HUES6 (cell line): ENCODE measurements at regions not wholly inside any gene's neighbourhood (a gene's known extent, or its start where the extent isn't known, plus 50 kb on each side); places are given as distances from the start of the nearest gene placed in this dataset.

Experiments
- H3K27ac ChIP-seq: 2 replicates; pipeline ENCODE4 v1.7.0; 2013; ENCODE audit warnings: low read depth, mild to moderate bottlenecking, low read length, inconsistent platforms
- H3K27me3 ChIP-seq: 2 replicates; pipeline ENCODE4 v1.6.1; 2013; ENCODE audit warnings: low read length; ENCODE audit not compliant: control insufficient read depth, insufficient read depth
- H3K36me3 ChIP-seq: 2 replicates; pipeline ENCODE4 v1.6.1; 2013; ENCODE audit warnings: low read length; ENCODE audit not compliant: control insufficient read depth, insufficient read depth
- H3K4me1 ChIP-seq: 2 replicates; pipeline ENCODE4 v1.6.1; 2013; ENCODE audit warnings: low read length; ENCODE audit not compliant: control insufficient read depth, insufficient read depth
- H3K4me3 ChIP-seq: 2 replicates; pipeline ENCODE4 v1.5.1; 2013; ENCODE audit warnings: low read depth, low read length
- H3K9ac ChIP-seq: one replicate; pipeline ENCODE4 v1.6.1; 2013; ENCODE audit warnings: mild to moderate bottlenecking, low read length
- H3K9me3 ChIP-seq: 2 replicates; pipeline ENCODE4 v1.6.1; 2013; ENCODE audit warnings: low read depth, low read length; ENCODE audit not compliant: control insufficient read depth, insufficient read depth

DNA sequence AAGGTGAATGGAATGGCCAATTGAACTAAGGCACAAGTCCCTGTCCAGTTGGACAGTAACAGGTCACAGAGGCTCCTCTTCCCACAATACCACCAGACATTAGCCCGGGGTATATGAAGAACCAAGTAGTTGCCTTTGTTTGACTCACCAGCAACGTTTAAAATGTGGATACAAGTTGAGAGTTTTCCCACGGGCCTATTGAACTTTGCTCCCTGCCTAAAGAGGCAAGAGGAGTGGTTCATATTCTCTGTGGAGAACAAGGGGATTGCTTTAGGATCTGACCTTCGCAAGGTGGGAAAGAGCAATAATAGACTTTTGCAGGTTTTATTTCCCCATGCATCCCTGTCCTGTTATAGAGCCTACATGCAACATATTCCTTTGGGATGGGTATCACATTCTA is 177.2 kb downstream of the POU4F1 start:
- Histone ChIP-seq H3K9ac (no peak overlapping the region), H3K9me3 (no peaks in the 10 kb centered on the region), H3K4me1 (peaks cover 13% of the 10 kb centered on the region), H3K27ac (no peak overlapping the region), H3K27me3 (no peaks in the 10 kb centered on the region), H3K36me3 (no peaks in the 10 kb centered on the region), H3K4me3 (no peak overlapping the region)

DNA sequence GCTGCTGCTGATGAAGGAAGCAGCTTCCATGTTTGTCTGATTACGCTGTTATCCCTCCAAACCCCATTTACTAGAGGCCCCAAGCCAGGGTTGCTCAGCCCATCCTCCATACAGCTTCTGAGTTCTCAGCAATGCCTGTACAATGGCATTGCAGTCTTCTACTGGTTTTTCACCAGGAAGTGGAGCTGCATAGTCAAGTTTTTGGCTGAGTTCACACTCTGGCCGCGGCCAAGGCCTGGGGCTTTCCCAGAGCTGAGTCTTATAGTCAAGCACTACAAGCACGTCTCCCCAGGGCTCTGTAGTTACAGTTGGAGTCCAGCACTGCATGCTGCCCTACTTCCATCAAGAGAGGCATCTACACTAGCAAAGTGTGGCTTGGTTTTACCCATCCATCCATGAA is 182.5 kb downstream of the POU4F1 start:
- no peak overlapping the region for H3K4me3 ChIP-seq
- H3K36me3 ChIP-seq = no peaks in the 10 kb centered on the region
- no peaks in the 10 kb centered on the region for H3K4me1 ChIP-seq
- no peak overlapping the region for H3K9ac ChIP-seq
- no peaks in the 10 kb centered on the region for H3K9me3 ChIP-seq
- no peaks in the 10 kb centered on the region for H3K27me3 ChIP-seq
- H3K27ac ChIP-seq = no peak overlapping the region

DNA sequence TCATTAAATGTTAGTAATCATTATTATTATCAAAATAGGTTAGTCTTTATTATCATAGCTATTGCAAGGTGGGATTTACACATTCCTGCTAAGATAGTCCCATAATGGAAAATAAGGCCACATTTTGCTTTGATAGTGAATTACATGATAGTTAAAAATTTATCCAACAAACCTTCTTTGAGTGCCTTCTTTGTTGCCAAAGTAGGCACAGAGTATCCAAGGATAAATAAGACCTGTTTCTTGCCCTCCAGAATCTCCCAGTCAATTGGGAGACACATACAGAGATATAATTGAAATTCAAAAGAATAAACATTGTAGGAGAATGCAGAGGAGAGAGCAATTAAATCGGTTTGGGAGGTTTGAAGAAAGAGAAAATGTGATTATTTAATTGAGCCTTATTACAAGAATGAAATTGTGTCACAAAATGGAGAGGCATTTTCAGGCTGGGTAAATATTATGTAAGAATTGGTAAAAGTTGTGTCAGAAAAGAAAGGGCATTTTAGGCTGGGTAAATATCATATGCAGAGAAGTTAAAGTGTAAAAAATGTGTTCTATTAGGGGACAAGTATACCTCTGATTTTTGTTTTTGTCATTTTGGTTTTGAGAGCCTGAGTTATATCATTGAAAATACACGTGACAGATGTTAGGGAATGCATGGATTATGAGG is 189.3 kb downstream of the POU4F1 start:
- Histone ChIP-seq H3K4me3 (no peak overlapping the region), H3K27ac (no peak overlapping the region), H3K36me3 (no peaks in the 10 kb centered on the region), H3K27me3 (no peaks in the 10 kb centered on the region), H3K9me3 (no peaks in the 10 kb centered on the region), H3K4me1 (peaks cover 6% of the 10 kb centered on the region; the same call in 1 of the 2 replicates), H3K9ac (no peak overlapping the region)

DNA sequence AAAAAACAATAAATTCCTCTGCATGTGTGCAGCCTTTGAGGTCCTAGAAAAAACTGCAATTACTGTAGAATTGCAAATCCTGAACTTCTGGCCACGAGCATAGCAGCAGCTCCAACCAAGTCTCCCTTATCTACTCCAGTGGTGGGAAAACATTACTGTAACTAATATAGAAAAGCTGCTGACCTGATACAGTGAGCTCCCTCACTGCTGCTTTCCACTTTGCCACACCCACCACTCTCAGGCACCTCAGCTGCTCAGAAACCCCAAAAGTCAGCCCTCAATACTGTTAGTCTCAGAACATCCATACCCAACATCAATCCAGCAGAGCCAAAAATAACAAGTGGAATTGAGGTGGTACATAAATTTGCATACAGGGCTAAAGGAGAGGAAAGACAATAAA is 192.5 kb downstream of the POU4F1 start:
- Histone ChIP-seq H3K9me3 (no peaks in the 10 kb centered on the region), H3K36me3 (no peaks in the 10 kb centered on the region), H3K27me3 (no peaks in the 10 kb centered on the region), H3K4me3 (no peak overlapping the region), H3K4me1 (peaks cover 6% of the 10 kb centered on the region; the same call in 1 of the 2 replicates), H3K27ac (no peak overlapping the region), H3K9ac (no peak overlapping the region)

DNA sequence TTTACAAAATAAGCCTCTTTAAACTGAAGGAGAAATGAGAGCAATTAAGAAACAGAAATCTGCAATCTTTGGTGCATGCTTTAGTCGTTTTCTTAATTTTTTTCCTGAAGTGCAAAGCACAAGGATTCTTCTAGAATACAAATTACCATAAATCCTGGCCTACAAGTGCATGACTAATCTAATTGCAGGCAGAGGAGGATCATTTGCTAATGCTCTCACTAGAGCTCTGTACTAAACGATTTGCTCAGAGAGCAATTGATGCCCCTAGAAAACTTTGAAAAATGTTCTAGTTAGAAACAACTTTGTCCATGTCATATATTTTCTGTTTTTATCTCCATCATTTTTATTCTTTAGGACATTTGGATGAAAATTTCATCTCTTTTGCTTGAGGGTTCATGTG is 193.2 kb downstream of the POU4F1 start:
- Histone ChIP-seq H3K9ac (no peak overlapping the region), H3K4me1 (peaks cover 6% of the 10 kb centered on the region; the same call in 1 of the 2 replicates), H3K27me3 (no peaks in the 10 kb centered on the region), H3K4me3 (no peak overlapping the region), H3K9me3 (no peaks in the 10 kb centered on the region), H3K27ac (no peak overlapping the region), H3K36me3 (no peaks in the 10 kb centered on the region)

DNA sequence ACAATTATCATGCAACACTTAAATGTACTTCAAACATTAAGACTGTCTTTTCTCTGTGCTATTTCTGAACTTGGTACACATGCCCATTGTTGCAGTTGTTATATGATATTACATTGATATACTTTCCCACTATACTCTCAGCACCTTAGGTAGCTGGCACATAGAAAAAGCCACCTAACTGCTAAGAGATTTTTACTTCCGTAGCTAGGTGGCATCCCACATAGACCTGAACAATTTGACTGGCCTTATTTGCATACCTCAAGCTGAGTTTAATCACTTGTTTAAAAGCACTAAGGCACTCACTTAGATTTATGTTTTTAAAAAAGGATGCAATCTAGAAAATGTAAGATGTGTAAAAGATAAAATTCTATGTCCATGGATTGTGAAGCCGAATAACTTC is 194.2 kb downstream of the POU4F1 start:
- Histone ChIP-seq H3K27ac (no peak overlapping the region), H3K4me3 (no peak overlapping the region), H3K36me3 (no peaks in the 10 kb centered on the region), H3K9ac (no peak overlapping the region), H3K4me1 (peaks cover 6% of the 10 kb centered on the region; the same call in 1 of the 2 replicates), H3K9me3 (no peaks in the 10 kb centered on the region), H3K27me3 (no peaks in the 10 kb centered on the region)

DNA sequence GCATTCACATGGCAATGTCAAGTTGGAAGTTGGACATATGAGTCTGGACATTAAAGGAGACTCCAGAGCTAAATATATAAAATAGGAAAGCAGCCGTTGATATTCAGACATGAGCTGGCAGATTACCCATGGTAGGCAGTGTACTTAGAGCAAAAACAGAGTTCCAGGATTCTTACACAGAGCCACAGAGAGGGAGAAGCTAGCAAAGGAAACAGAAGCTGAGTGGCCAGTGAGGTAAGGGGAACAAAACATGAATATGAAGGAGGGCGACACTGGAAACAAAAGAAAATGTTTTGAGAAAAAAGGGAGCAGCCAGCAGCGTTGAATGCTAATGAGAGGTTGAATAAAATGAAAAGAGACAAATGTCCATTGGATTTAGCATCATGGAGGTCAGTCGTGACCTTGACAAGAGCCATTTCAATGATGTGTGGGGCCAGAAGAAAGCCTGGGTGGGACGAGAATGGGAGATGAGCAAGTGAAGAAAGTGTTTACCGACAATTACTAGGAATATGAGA is 198.4 kb downstream of the POU4F1 start:
- Histone ChIP-seq H3K9me3 (no peaks in the 10 kb centered on the region), H3K4me3 (no peak overlapping the region), H3K36me3 (no peaks in the 10 kb centered on the region), H3K9ac (no peak overlapping the region), H3K4me1 (peaks cover 6% of the 10 kb centered on the region; the same call in 1 of the 2 replicates), H3K27ac (no peak overlapping the region), H3K27me3 (no peaks in the 10 kb centered on the region)

DNA sequence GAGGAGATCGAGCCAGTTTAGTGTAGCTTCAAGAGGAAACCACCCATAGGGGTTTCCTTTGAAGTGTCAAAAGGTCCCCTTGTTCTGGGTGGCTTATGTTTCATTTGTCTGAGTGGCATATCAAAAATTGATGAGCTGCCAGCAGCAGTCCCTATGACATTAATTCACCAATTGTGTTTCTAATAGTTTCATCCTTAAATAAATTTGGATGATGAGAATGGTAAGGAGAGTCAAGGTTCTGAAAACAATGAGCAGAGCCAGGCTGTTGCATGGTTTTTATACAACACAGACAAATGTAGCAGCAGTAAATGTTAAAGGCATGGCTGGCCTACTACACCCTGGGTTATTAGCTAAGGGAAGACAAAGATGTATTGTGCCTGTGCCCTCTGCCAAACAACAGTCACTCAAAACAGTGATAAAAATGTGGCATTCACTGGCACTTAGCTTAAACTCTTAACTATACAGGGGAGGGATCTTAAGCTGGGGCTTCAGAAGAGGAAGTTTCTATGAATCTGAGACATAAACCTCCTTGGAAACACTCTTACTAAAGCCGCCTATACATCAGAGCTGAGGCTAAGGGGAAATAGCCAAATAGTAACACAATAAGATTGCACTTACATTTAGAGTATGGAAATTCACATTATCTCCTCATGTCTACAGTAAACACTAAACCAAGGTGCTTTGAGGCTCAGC is 200.5 kb downstream of the POU4F1 start:
- H3K4me3 ChIP-seq = no peak overlapping the region
- H3K27me3 ChIP-seq = no peaks in the 10 kb centered on the region
- H3K9ac ChIP-seq = no peak overlapping the region
- no peaks in the 10 kb centered on the region for H3K4me1 ChIP-seq
- no peaks in the 10 kb centered on the region for H3K36me3 ChIP-seq
- H3K9me3 ChIP-seq = no peaks in the 10 kb centered on the region
- no peak overlapping the region for H3K27ac ChIP-seq

DNA sequence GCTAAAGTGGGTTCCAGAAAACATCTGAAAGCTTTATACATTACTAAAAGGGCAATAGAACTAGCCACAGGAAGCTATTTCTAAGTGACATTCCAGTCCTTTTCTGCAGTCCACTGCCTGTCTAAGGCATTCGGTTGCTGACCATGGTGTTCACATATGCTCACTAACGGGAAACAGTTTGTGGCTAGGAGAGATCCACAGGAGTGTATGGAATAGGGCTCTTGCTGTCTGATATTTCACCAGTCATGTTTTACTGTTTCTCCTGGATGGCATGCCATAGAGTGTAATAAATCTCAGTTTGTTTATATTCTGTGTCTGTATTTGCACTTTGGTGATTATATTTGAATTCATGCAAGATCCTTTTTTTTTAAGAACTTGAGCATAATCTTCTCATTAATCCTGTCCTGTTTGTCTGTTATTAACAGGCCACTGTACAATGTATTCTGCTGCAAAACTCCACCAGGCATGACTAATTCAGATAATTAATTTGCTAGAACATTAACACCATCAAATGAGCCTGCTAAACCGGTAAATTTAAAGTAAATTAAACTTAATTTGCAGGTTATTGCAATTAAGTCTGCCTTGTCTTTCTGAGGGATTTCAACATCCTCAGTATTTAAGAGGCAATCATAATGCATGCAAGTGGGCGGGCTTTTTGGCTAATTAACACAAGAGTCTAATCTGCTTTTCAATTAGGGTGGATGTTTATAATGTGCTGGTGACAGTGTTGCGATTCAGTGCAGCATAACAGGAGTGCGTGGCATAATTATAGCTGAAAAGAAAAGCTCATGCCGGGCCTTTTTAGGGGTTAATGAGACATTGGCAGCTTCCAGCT is 201.3 kb downstream of the POU4F1 start:
- no peak overlapping the region for H3K4me3 ChIP-seq
- no peak overlapping the region for H3K27ac ChIP-seq
- H3K9me3 ChIP-seq = no peaks in the 10 kb centered on the region
- H3K4me1 ChIP-seq = no peaks in the 10 kb centered on the region
- H3K36me3 ChIP-seq = no peaks in the 10 kb centered on the region
- H3K9ac ChIP-seq = no peak overlapping the region
- H3K27me3 ChIP-seq = no peaks in the 10 kb centered on the region

DNA sequence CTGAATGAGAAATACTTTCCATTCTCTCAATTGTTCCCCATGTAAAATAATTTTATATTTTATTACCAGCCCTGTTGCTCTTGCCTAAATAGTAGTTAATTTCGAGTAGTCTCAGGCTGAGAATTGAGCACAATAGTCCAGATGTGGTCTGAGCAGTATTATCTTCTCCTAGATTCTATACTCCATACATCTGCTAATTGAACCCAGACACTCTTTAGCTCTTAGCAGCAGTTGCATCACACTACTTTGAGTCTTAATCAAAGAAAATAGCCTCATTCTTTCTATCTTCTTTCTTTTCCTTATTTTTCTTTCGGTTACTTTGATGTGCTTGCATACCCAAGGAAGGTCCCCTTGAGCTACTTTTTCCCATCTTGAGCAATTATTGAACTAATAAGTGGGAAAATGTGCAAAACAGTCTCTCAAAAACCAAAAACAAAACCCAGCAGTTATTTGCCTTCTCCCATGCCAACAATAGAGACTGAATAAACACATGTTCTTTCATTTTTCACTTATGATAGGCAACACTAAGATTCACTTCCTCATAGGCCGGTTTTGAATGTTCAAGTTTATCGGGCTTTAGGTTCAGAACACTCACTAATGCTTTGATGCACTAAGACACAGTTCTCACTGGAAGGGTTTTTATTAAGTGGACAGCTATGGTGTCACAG is 204.5 kb downstream of the POU4F1 start:
- no peaks in the 10 kb centered on the region for H3K36me3 ChIP-seq
- H3K4me1 ChIP-seq = no peaks in the 10 kb centered on the region
- H3K9ac ChIP-seq = no peak overlapping the region
- H3K9me3 ChIP-seq = no peaks in the 10 kb centered on the region
- no peaks in the 10 kb centered on the region for H3K27me3 ChIP-seq
- no peak overlapping the region for H3K4me3 ChIP-seq
- H3K27ac ChIP-seq = no peak overlapping the region
